ENCODE measurements at regions not wholly inside any gene's neighbourhood (a gene's known extent, or its start where the extent isn't known, plus 50 kb on each side); places are given as distances from the start of the nearest gene placed in this dataset.

DNA sequence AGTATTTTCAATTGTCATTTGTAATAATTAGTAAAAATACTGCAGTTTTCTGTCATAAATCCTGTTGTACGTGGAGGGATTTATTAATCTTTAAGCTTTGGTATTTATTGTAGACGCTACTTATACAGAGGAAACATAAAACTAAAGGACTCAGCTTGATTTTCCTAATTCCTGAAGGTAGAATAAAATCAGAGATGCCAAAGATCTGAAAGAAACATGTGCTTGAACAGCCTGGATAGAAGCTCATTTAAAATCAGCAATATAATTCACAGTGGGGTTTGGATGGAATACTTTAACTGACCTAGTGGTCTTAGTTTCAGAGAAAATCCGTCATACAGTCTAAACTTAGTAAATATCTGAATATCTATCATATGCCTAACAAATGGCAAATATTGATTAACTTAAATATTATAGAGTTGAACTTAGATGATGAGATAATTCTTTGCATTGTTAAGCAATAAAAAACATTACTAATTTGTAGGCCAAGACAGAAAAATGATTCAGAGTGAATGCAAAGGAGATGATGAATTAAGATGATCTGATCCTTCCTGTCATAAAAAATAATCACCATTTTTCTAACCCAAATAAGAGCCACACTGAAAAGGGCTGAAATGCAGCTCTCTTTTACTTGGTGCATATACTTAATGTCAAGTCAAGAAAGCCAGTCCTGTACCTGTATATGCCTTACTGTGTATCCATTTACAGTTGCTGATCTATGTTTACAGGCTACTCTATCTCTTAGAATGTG lies 397.1 kb upstream of the DCN start:
- TF ChIP-seq, protein P1, sequence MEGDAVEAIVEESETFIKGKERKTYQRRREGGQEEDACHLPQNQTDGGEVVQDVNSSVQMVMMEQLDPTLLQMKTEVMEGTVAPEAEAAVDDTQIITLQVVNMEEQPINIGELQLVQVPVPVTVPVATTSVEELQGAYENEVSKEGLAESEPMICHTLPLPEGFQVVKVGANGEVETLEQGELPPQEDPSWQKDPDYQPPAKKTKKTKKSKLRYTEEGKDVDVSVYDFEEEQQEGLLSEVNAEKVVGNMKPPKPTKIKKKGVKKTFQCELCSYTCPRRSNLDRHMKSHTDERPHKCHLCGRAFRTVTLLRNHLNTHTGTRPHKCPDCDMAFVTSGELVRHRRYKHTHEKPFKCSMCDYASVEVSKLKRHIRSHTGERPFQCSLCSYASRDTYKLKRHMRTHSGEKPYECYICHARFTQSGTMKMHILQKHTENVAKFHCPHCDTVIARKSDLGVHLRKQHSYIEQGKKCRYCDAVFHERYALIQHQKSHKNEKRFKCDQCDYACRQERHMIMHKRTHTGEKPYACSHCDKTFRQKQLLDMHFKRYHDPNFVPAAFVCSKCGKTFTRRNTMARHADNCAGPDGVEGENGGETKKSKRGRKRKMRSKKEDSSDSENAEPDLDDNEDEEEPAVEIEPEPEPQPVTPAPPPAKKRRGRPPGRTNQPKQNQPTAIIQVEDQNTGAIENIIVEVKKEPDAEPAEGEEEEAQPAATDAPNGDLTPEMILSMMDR (IDR thresholded peaks at IDR 0.05; ENCODE audit: insufficient read depth, low read length) = no peak
- TF ChIP-seq POLR2AphosphoS5 (IDR thresholded peaks at IDR 0.05; ENCODE audit: low read depth) (no peak), GABPA (IDR thresholded peaks at IDR 0.05; ENCODE audit: low read depth) (no peak), SPI1 (IDR thresholded peaks at IDR 0.05; ENCODE audit: borderline replicate concordance, low read depth) (no peak)
- TF ChIP-seq, protein P2, sequence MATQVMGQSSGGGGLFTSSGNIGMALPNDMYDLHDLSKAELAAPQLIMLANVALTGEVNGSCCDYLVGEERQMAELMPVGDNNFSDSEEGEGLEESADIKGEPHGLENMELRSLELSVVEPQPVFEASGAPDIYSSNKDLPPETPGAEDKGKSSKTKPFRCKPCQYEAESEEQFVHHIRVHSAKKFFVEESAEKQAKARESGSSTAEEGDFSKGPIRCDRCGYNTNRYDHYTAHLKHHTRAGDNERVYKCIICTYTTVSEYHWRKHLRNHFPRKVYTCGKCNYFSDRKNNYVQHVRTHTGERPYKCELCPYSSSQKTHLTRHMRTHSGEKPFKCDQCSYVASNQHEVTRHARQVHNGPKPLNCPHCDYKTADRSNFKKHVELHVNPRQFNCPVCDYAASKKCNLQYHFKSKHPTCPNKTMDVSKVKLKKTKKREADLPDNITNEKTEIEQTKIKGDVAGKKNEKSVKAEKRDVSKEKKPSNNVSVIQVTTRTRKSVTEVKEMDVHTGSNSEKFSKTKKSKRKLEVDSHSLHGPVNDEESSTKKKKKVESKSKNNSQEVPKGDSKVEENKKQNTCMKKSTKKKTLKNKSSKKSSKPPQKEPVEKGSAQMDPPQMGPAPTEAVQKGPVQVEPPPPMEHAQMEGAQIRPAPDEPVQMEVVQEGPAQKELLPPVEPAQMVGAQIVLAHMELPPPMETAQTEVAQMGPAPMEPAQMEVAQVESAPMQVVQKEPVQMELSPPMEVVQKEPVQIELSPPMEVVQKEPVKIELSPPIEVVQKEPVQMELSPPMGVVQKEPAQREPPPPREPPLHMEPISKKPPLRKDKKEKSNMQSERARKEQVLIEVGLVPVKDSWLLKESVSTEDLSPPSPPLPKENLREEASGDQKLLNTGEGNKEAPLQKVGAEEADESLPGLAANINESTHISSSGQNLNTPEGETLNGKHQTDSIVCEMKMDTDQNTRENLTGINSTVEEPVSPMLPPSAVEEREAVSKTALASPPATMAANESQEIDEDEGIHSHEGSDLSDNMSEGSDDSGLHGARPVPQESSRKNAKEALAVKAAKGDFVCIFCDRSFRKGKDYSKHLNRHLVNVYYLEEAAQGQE (IDR thresholded peaks at IDR 0.05; ENCODE audit: insufficient replicate concordance, low read depth) = no peak
